H9 (cell line): ENCODE measurements at regions not wholly inside any gene's neighbourhood (a gene's known extent, or its start where the extent isn't known, plus 50 kb on each side); places are given as distances from the start of the nearest gene placed in this dataset.

Experiments used
- DNase-seq: peaks from one replicate; pipeline ENCODE4 v3.0.0-alpha.2; 2017
- H2AFZ ChIP-seq: one replicate; pipeline ENCODE4 v1.6.1; 2013; ENCODE audit warnings: mild to moderate bottlenecking, low read length, control low read depth, moderate library complexity
- H2AK5ac ChIP-seq: 2 replicates; pipeline ENCODE4 v1.6.1; 2013; ENCODE audit warnings: low read length, control low read depth, mixed read lengths; ENCODE audit not compliant: insufficient read length
- H2BK120ac ChIP-seq: one replicate; pipeline ENCODE4 v1.6.1; 2013; ENCODE audit warnings: low read depth, mild to moderate bottlenecking, low read length, control low read depth, inconsistent platforms; ENCODE audit not compliant: poor library complexity, severe bottlenecking
- H2BK12ac ChIP-seq: 2 replicates; pipeline ENCODE4 v1.6.1; 2013; ENCODE audit warnings: low read length, control low read depth, mixed read lengths, low read depth; ENCODE audit not compliant: insufficient read length
- H2BK15ac ChIP-seq: 2 replicates; pipeline ENCODE4 v1.6.1; 2013; ENCODE audit warnings: low read depth, low read length, control low read depth
- H2BK20ac ChIP-seq: one replicate; pipeline ENCODE4 v1.6.1; 2013; ENCODE audit warnings: low read depth, mild to moderate bottlenecking, low read length, control low read depth, inconsistent platforms; ENCODE audit not compliant: poor library complexity, severe bottlenecking
- H2BK5ac ChIP-seq: 2 replicates; pipeline ENCODE4 v1.6.1; 2013; ENCODE audit warnings: low read length, control low read depth, mixed read lengths; ENCODE audit not compliant: insufficient read length
- H3K14ac ChIP-seq: 2 replicates; pipeline ENCODE4 v1.6.1; 2013; ENCODE audit warnings: low read length, control low read depth; ENCODE audit not compliant: insufficient read depth
- H3K18ac ChIP-seq: 2 replicates; pipeline ENCODE4 v1.6.1; 2013; ENCODE audit warnings: low read depth, mild to moderate bottlenecking, mixed read lengths, low read length, control low read depth; ENCODE audit not compliant: insufficient read length
- H3K23ac ChIP-seq: 2 replicates; pipeline ENCODE4 v1.6.1; 2013; ENCODE audit warnings: low read length, control low read depth, mixed read lengths, low read depth; ENCODE audit not compliant: insufficient read length
- H3K23me2 ChIP-seq: 2 replicates; pipeline ENCODE4 v1.6.1; 2013; ENCODE audit warnings: low read depth, mild to moderate bottlenecking, mixed read lengths, low read length, control low read depth; ENCODE audit not compliant: insufficient read length, poor library complexity, severe bottlenecking
- H3K27ac ChIP-seq: 2 replicates; pipeline ENCODE4 v1.5.1; 2013; ENCODE audit warnings: low read length, control low read depth, mixed read lengths, low read depth; ENCODE audit not compliant: insufficient read length
- H3K27me3 ChIP-seq: 2 replicates; pipeline ENCODE4 v1.6.1; 2013; ENCODE audit warnings: low read length, control low read depth, inconsistent platforms; ENCODE audit not compliant: insufficient read depth
- H3K4ac ChIP-seq: 2 replicates; pipeline ENCODE4 v1.6.1; 2013; ENCODE audit warnings: low read depth, mild to moderate bottlenecking, control low read depth, inconsistent platforms, low read length, moderate library complexity
- H3K4me1 ChIP-seq: 2 replicates; pipeline ENCODE4 v1.6.1; 2013; ENCODE audit warnings: low read length, control low read depth, inconsistent platforms; ENCODE audit not compliant: insufficient read depth
- H3K4me2 ChIP-seq: 2 replicates; pipeline ENCODE4 v1.6.1; 2013; ENCODE audit warnings: low read length, control low read depth, mixed read lengths; ENCODE audit not compliant: insufficient read length, insufficient read depth
- H3K56ac ChIP-seq: 2 replicates; pipeline ENCODE4 v1.6.1; 2013; ENCODE audit warnings: low read depth, mild to moderate bottlenecking, mixed read lengths, low read length, control low read depth; ENCODE audit not compliant: insufficient read length
- H3K79me1 ChIP-seq: 2 replicates; pipeline ENCODE4 v1.6.1; 2013; ENCODE audit warnings: low read depth, mild to moderate bottlenecking, moderate library complexity, low read length, control low read depth, inconsistent platforms; ENCODE audit not compliant: insufficient read depth, poor library complexity, severe bottlenecking
- H3K79me2 ChIP-seq: 2 replicates; pipeline ENCODE4 v1.6.1; 2013; ENCODE audit warnings: low read length, control low read depth, inconsistent platforms; ENCODE audit not compliant: insufficient read depth
- H3K9ac ChIP-seq: 2 replicates; pipeline ENCODE4 v1.6.1; 2013; ENCODE audit warnings: low read length, control low read depth, mixed read lengths; ENCODE audit not compliant: insufficient read length; ENCODE audit errors: extremely low read depth
- H3K9me3 ChIP-seq: one replicate; pipeline ENCODE4 v1.6.1; 2013; ENCODE audit warnings: low read depth, low read length, inconsistent platforms; ENCODE audit not compliant: control insufficient read depth
- H3T11ph ChIP-seq: one replicate; pipeline ENCODE4 v1.6.1; 2013; ENCODE audit warnings: mild to moderate bottlenecking, low read length, control low read depth, inconsistent platforms
- H4K20me1 ChIP-seq: one replicate; pipeline ENCODE4 v1.6.1; 2013; ENCODE audit not compliant: control insufficient read depth, insufficient read length, insufficient read depth
- H4K5ac ChIP-seq: 2 replicates; pipeline ENCODE4 v1.6.1; 2013; ENCODE audit warnings: low read depth, mild to moderate bottlenecking, mixed read lengths, low read length, control low read depth; ENCODE audit not compliant: insufficient read length
- H4K8ac ChIP-seq: replicated peaks from 2 replicates; pipeline ENCODE4 v1.6.1; 2013; ENCODE audit warnings: low read length, control low read depth, mixed read lengths, low read depth; ENCODE audit not compliant: insufficient read length
- H4K91ac ChIP-seq: 2 replicates; pipeline ENCODE4 v1.6.1; 2013; ENCODE audit warnings: low read depth, mild to moderate bottlenecking, moderate library complexity, mixed read lengths, low read length, control low read depth; ENCODE audit not compliant: insufficient read length
- H3K27ac Mint-ChIP-seq, 3 experiments: 2 replicates in 2 of 3; 3 replicates in 1 of 3; pipeline ENCODE4 v1.8.0; 2020 to 2021; ENCODE audit warnings: mixed read lengths in 3 of 3, mild to moderate bottlenecking in 1 of 3, moderate library complexity in 1 of 3
- H3K27me3 Mint-ChIP-seq: 2 replicates; pipeline ENCODE4 v1.8.0; 2021; ENCODE audit warnings: low read depth, mild to moderate bottlenecking, moderate library complexity, mixed read lengths
- H3K36me3 Mint-ChIP-seq, 3 experiments: 2 replicates in 2 of 3; 3 replicates in 1 of 3; pipeline ENCODE4 v1.8.0; 2020 to 2021; ENCODE audit warnings: low read depth in 3 of 3, mixed read lengths in 3 of 3; ENCODE audit not compliant: insufficient read depth in 1 of 3
- H3K4me1 Mint-ChIP-seq, 2 experiments: 2 replicates each; pipeline ENCODE4 v1.8.0; 2020; ENCODE audit warnings: mixed read lengths in 2 of 2
- H3K4me3 Mint-ChIP-seq, 2 experiments: 2 replicates in 1 of 2; 3 replicates in 1 of 2; pipeline ENCODE4 v1.8.0; 2020 to 2021; ENCODE audit warnings: mild to moderate bottlenecking in 2 of 2, mixed read lengths in 2 of 2, moderate library complexity in 1 of 2
- H3K9me3 Mint-ChIP-seq, 2 experiments: 2 replicates in 1 of 2; 3 replicates in 1 of 2; pipeline ENCODE4 v1.8.0; 2020; ENCODE audit warnings: mild to moderate bottlenecking in 2 of 2, mixed read lengths in 2 of 2, moderate library complexity in 1 of 2
- WGBS: extraction: QIAGEN DNeasy Blood & Tissue Kit; methylation state at CpG from one replicate; pipeline ENCODE4 v1.1.7; 2013; ENCODE audit warnings: missing lambda C conversion rate, low lambda C conversion rate, mixed read lengths; ENCODE audit not compliant: insufficient read length; ENCODE audit errors: extremely low coverage; 5-methylcytosine and 5-hydroxymethylcytosine counted together
- TF ChIP-seq, protein P1 (sequence below): fragments of 200-600 bp; sonication (generic); conservative IDR thresholded peaks from 3 replicates; pipeline ENCODE4 v1.8.0; 2021; ENCODE audit warnings: antibody characterized with exemption, mild to moderate bottlenecking

DNA sequence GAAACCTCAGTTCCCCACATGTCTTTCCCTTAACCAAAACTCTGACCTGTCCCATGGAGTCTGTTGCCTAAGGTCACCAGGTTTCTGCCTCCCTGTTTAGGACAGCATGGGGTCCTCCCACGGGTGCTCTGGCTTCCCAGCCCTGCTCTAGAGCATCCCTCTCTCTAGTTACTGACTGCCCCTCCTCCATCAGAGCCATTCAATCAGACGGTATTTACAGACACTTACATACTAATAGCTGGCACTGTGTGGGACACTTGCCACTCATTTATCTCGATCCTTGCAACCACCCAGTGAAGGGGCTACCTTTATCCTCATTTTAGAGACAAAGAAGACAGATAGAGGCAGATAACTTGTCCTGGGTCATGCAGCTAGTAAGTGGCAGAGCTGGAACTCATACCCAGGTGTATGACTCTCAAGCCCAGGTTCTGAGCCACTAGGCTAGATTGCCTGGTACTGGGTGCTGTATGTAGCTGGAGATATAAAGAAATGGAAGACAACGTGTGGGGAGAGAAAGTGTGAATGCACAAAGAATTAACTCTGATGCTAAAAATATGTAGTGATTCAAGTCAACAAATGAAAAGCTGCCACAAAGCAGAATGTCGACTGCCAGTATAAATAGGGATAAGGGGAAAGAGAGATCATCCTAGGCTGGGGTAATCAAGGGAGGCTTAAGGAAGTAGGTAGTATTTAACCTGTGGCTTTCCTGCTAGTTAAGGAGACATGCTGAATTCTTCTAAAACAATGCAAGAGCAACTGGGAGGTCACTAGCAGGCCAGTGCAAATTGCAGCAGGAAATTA is 52.5 kb upstream of the PDE8B start:
- H2BK20ac ChIP-seq, result no peak overlapping the region
- no peaks in the 10 kb centered on the region for H3K79me1 ChIP-seq
- H3K18ac ChIP-seq, result no peak overlapping the region
- H3K27ac Mint-ChIP-seq, result peak overlapping the region in 1 of 3 experiments; percentile 4; a peak in 1 of 7 replicates
- H4K91ac ChIP-seq, result no peak overlapping the region
- H3K4me3 Mint-ChIP-seq, result no peak overlapping the region
- no peak overlapping the region for H3K27ac ChIP-seq
- no CpG with 5 or more reads among the region's 5 CpGs for WGBS
- no peak overlapping the region for H2BK5ac ChIP-seq
- no peaks in the 10 kb centered on the region for H3K27me3 Mint-ChIP-seq
- peaks cover 0 to 6% (median 0%) of the 10 kb centered on the region in 3 experiments; a peak in 2 of 7 replicates for H3K36me3 Mint-ChIP-seq
- no peak overlapping the region for H4K5ac ChIP-seq
- H3K4me2 ChIP-seq, result no peak overlapping the region
- H3K56ac ChIP-seq, result no peak overlapping the region
- H3K4me1 ChIP-seq, result peaks cover 4% of the 10 kb centered on the region; the same call in 1 of the 2 replicates
- no peaks in the 10 kb centered on the region for H3K27me3 ChIP-seq
- H4K20me1 ChIP-seq, result no peaks in the 10 kb centered on the region
- H2BK12ac ChIP-seq, result no peak overlapping the region
- H3K23ac ChIP-seq, result no peak overlapping the region
- H3K4me1 Mint-ChIP-seq, result peaks cover 10 to 14% of the 10 kb centered on the region in 2 experiments
- no peak overlapping the region for H2AK5ac ChIP-seq
- no peaks in the 10 kb centered on the region for H3K23me2 ChIP-seq
- H3K79me2 ChIP-seq, result no peaks in the 10 kb centered on the region
- H3K9ac ChIP-seq, result no peak overlapping the region
- H3K9me3 ChIP-seq, result no peaks in the 10 kb centered on the region
- H3K9me3 Mint-ChIP-seq, result peaks cover 3 to 5% of the 10 kb centered on the region in 2 experiments; a peak in 3 of 5 replicates
- no peak overlapping the region for H2BK15ac ChIP-seq
- no peak overlapping the region for H3T11ph ChIP-seq
- no peak overlapping the region for H4K8ac ChIP-seq
- TF ChIP-seq, protein P1, sequence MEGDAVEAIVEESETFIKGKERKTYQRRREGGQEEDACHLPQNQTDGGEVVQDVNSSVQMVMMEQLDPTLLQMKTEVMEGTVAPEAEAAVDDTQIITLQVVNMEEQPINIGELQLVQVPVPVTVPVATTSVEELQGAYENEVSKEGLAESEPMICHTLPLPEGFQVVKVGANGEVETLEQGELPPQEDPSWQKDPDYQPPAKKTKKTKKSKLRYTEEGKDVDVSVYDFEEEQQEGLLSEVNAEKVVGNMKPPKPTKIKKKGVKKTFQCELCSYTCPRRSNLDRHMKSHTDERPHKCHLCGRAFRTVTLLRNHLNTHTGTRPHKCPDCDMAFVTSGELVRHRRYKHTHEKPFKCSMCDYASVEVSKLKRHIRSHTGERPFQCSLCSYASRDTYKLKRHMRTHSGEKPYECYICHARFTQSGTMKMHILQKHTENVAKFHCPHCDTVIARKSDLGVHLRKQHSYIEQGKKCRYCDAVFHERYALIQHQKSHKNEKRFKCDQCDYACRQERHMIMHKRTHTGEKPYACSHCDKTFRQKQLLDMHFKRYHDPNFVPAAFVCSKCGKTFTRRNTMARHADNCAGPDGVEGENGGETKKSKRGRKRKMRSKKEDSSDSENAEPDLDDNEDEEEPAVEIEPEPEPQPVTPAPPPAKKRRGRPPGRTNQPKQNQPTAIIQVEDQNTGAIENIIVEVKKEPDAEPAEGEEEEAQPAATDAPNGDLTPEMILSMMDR, result no peak
- no peak overlapping the region for H3K14ac ChIP-seq
- DNase-seq, result no peak
- H2AFZ ChIP-seq, result no peak overlapping the region
- no peak overlapping the region for H2BK120ac ChIP-seq
- H3K4ac ChIP-seq, result no peak overlapping the region
